K562 (cell line): ENCODE measurements at regions not wholly inside any gene's neighbourhood (a gene's known extent, or its start where the extent isn't known, plus 50 kb on each side); places are given as distances from the start of the nearest gene placed in this dataset.

Experiments
- ATAC-seq: fragments of 200-7000 bp; cut with Tn5 transposase; 3 replicates; pipeline ENCODE4 v1.9.1; 2020; ENCODE audit warnings: moderate library complexity
- BruUV-seq: library from RNA; stranded (reverse); fragments of 400-500 nt; replicated peaks from 2 replicates; lab custom pipeline; 2021; lab: Mats Ljungman, UMichigan
- CTCF ChIA-PET: fragments of 300-600 bp; formaldehyde crosslinking; extraction: SDS; loops from one replicate; lab custom pipeline; 2021; ENCODE audit warnings: low intra/inter-chr PET ratio; lab: Yijun Ruan, JAX
- POLR2A ChIA-PET: fragments of 300-600, 350-650 bp; sonication (Branson Sonifier 250); formaldehyde crosslinking; extraction: SDS; loops from one replicate; lab custom pipeline; 2021; ENCODE audit warnings: antibody characterized with exemption, inconsistent platforms; lab: Yijun Ruan, JAX
- DNase-seq, 4 experiments: peaks; one replicate each; pipeline versions ENCODE4 v3.0.0 to v3.0.0-alpha.2; 2011 to 2018; ENCODE audit warnings: low spot score in 3 of 4, mixed read lengths in 3 of 4; ENCODE audit errors: extremely low read depth in 1 of 4
- FAIRE-seq: peaks from 2 replicates; lab custom pipeline; 2011; peaks lifted over from hg19 to GRCh38; lab: Jason Lieb, UNC
- H2AFZ ChIP-seq: 2 replicates; pipeline ENCODE4 v1.6.0; 2011; ENCODE audit warnings: low read depth, low read length, control low read depth, inconsistent platforms
- H3K27ac ChIP-seq: fragments of 200-600 bp; 3 replicates; pipeline ENCODE4 v1.8.0; 2011; ENCODE audit warnings: low read depth, mild to moderate bottlenecking, control low read depth, inconsistent platforms, low read length, moderate library complexity, mixed read lengths; ENCODE audit errors: extremely low read depth
- H3K27me3 ChIP-seq, 2 experiments: fragments of 300-600 bp in 1 of 2; 2 replicates in 1 of 2; 3 replicates in 1 of 2; pipeline versions ENCODE4 v1.6.0 to v1.8.0; 2011; ENCODE audit warnings: inconsistent platforms in 2 of 2, low read length in 2 of 2, mild to moderate bottlenecking in 1 of 2, mixed read lengths in 1 of 2, moderate library complexity in 1 of 2; ENCODE audit not compliant: control insufficient read depth in 2 of 2, insufficient read depth in 2 of 2
- H3K36me3 ChIP-seq: fragments of 300-600 bp; 3 replicates; pipeline ENCODE4 v1.8.0; 2011; ENCODE audit warnings: mild to moderate bottlenecking, low read length, inconsistent platforms; ENCODE audit not compliant: control insufficient read depth, insufficient read depth
- H3K4me1 ChIP-seq, 2 experiments: fragments of 200-600 bp in 1 of 2; replicated peaks in 1 of 2; 2 replicates in 1 of 2; 3 replicates in 1 of 2; pipeline versions ENCODE4 v1.5.1 to v1.8.0; 2011; ENCODE audit warnings: inconsistent platforms in 2 of 2, low read length in 2 of 2, mild to moderate bottlenecking in 1 of 2, mixed read lengths in 1 of 2, moderate library complexity in 1 of 2; ENCODE audit not compliant: control insufficient read depth in 2 of 2, insufficient read depth in 2 of 2
- H3K4me2 ChIP-seq: 2 replicates; pipeline ENCODE4 v1.6.1; 2011; ENCODE audit warnings: low read length, control low read depth, inconsistent platforms, mixed read lengths; ENCODE audit not compliant: insufficient read depth
- H3K4me3 ChIP-seq: fragments of 200-600 bp; sonication (generic), shearing (Covaris generic); 2 replicates; pipeline ENCODE4 v1.5.1; 2016; ENCODE audit warnings: control low read depth, inconsistent platforms
- H3K79me2 ChIP-seq: fragments of 200-600 bp; 3 replicates; pipeline ENCODE4 v1.8.0; 2011; ENCODE audit warnings: low read length, inconsistent platforms; ENCODE audit not compliant: control insufficient read depth, insufficient read depth
- H3K9ac ChIP-seq, 2 experiments: 2 replicates each; pipeline versions ENCODE4 v1.6.0 to v1.6.1; 2011; ENCODE audit warnings: low read depth in 2 of 2, low read length in 2 of 2, control low read depth in 1 of 2, inconsistent platforms in 1 of 2, mild to moderate bottlenecking in 1 of 2, mixed read lengths in 1 of 2; ENCODE audit not compliant: insufficient read depth in 1 of 2
- H3K9me1 ChIP-seq: one replicate; pipeline ENCODE4 v1.6.0; 2011; ENCODE audit warnings: inconsistent platforms, mild to moderate bottlenecking, low read length, moderate library complexity; ENCODE audit not compliant: control insufficient read depth, insufficient read depth
- H3K9me3 ChIP-seq: replicated peaks from 2 replicates; pipeline ENCODE4 v1.5.1; 2011; ENCODE audit warnings: low read depth, low read length, inconsistent platforms; ENCODE audit not compliant: control insufficient read depth, insufficient read depth
- H4K20me1 ChIP-seq: replicated peaks from 2 replicates; pipeline ENCODE4 v1.6.1; 2011; ENCODE audit warnings: low read length, inconsistent platforms, mixed read lengths; ENCODE audit not compliant: control insufficient read depth, insufficient read depth
- HMGN3 ChIP-seq: IDR thresholded peaks from 2 replicates; pipeline ENCODE4 v1.6.1; 2011; ENCODE audit warnings: borderline replicate concordance, low read depth, mild to moderate bottlenecking, mixed read lengths, low read length; ENCODE audit not compliant: insufficient read length; ENCODE audit errors: extremely low read depth
- ID3 ChIP-seq, 2 experiments: fragments of 250-450 bp in 1 of 2; fragments of 450-650 bp in 1 of 2; sonication (Bioruptor Pico) in 1 of 2; IDR thresholded peaks; 2 replicates each; pipeline versions ENCODE4 v1.6.1 to v1.8.0; 2016 to 2021; ENCODE audit warnings: mild to moderate bottlenecking in 2 of 2, moderate library complexity in 2 of 2, missing compliant biosample characterization in 1 of 2, missing genetic modification characterization in 1 of 2
- MAZ ChIP-seq, 2 experiments: fragments of 450-650 bp in 1 of 2; sonication (generic) in 1 of 2; formaldehyde crosslinking; IDR thresholded peaks in 1 of 2; conservative IDR thresholded peaks in 1 of 2; 2 replicates each; pipeline versions ENCODE4 v1.4.0 to v1.5.0; 2020; ENCODE audit warnings: mild to moderate bottlenecking in 1 of 2, missing genetic modification reagents in 1 of 2
- MNT ChIP-seq, 2 experiments: fragments of 450-650 bp; conservative IDR thresholded peaks; 2 replicates each; pipeline ENCODE4 v1.6.1; 2017; ENCODE audit warnings: mild to moderate bottlenecking in 2 of 2, moderate library complexity in 2 of 2
- MXI1 ChIP-seq: IDR thresholded peaks from 2 replicates; pipeline ENCODE4 v1.6.1; 2011; ENCODE audit warnings: low read depth, mild to moderate bottlenecking, improper control_type of control experiment, low read length
- NELFE ChIP-seq: IDR thresholded peaks from 2 replicates; pipeline ENCODE4 v1.6.1; 2011; ENCODE audit warnings: mild to moderate bottlenecking; ENCODE audit not compliant: insufficient read depth, insufficient read length
- PTTG1 ChIP-seq: fragments of 450-650 bp; IDR thresholded peaks from 2 replicates; pipeline ENCODE4 v1.6.1; 2016; ENCODE audit warnings: low read depth, mild to moderate bottlenecking, missing genetic modification characterization, missing compliant biosample characterization
- RBM14 ChIP-seq: fragments of 200-400 bp; formaldehyde crosslinking; IDR thresholded peaks from 2 replicates; pipeline ENCODE4 v1.6.1; 2018; ENCODE audit warnings: low read depth, mild to moderate bottlenecking, low read length, moderate library complexity, borderline replicate concordance; ENCODE audit not compliant: insufficient read depth
- RBM15 ChIP-seq: fragments of 200-400 bp; formaldehyde crosslinking; IDR thresholded peaks from 2 replicates; pipeline ENCODE4 v1.6.1; 2018; ENCODE audit warnings: mild to moderate bottlenecking, low read length, moderate library complexity; ENCODE audit not compliant: insufficient read depth
- RFX7 ChIP-seq: fragments of 250-450 bp; sonication (Bioruptor Pico); IDR thresholded peaks from 2 replicates; pipeline ENCODE4 v1.5.1; 2021; ENCODE audit warnings: mild to moderate bottlenecking
- SLC30A9 ChIP-seq: fragments of 250-450 bp; sonication (Bioruptor Pico); IDR thresholded peaks from 2 replicates; pipeline ENCODE4 v1.8.0; 2022; ENCODE audit warnings: mild to moderate bottlenecking, moderate library complexity
- THRAP3 ChIP-seq: fragments of 450-650 bp; IDR thresholded peaks from 2 replicates; pipeline ENCODE4 v1.6.1; 2016; ENCODE audit warnings: mild to moderate bottlenecking, inconsistent platforms, borderline replicate concordance
- THRB ChIP-seq: fragments of 450-650 bp; formaldehyde crosslinking; conservative IDR thresholded peaks from 2 replicates; pipeline ENCODE4 v1.4.0; 2022; ENCODE audit warnings: mild to moderate bottlenecking, missing genetic modification characterization
- WHSC1 ChIP-seq: IDR thresholded peaks from one replicate; pipeline ENCODE4 v1.6.1; 2012; ENCODE audit warnings: low read length, control low read depth, inconsistent platforms
- XRCC4 ChIP-seq: IDR thresholded peaks from one replicate; pipeline ENCODE4 v1.6.1; 2011; ENCODE audit not compliant: insufficient read depth, insufficient read length; ENCODE audit errors: extremely low read depth
- ZBTB49 ChIP-seq: sonication (generic); formaldehyde crosslinking; IDR thresholded peaks from 2 replicates; pipeline ENCODE4 v1.8.0; 2022; ENCODE audit warnings: missing genetic modification reagents, mild to moderate bottlenecking, borderline replicate concordance
- ZNF239 ChIP-seq: fragments of 250-450 bp; sonication (Bioruptor Pico); IDR thresholded peaks from 2 replicates; pipeline ENCODE4 v1.4.0; 2020; ENCODE audit warnings: mild to moderate bottlenecking
- ZNF830 ChIP-seq: fragments of 250-450 bp; sonication (Bioruptor Pico); IDR thresholded peaks from 2 replicates; pipeline ENCODE4 v1.5.0; 2021; ENCODE audit warnings: mild to moderate bottlenecking
- in situ Hi-C: fragments of 300-500 bp; cut with MboI; formaldehyde crosslinking; loops from 4 replicates; pipeline ENCODE4 v1.15.0; 2018; ENCODE audit warnings: inconsistent platforms, mixed read lengths
- intact Hi-C: fragments of 100-400 bp; cut with micrococcal nuclease; formaldehyde crosslinking; loops from 2 replicates; pipeline ENCODE4 v1.14.2; 2022

- ChIA-PET POLR2A (no interaction called here), CTCF (no interaction called here)
- no peak overlapping the region for H3K9ac ChIP-seq
- H3K36me3 ChIP-seq, result no peaks in the 10 kb centered on the region
- in situ Hi-C loops (no loop called here), intact Hi-C loops (no loop called here)
- no peak overlapping the region for H3K27ac ChIP-seq
- H3K79me2 ChIP-seq, result no peaks in the 10 kb centered on the region
- H3K9me1 ChIP-seq, result no peaks in the 10 kb centered on the region
- no peaks in the 10 kb centered on the region for H4K20me1 ChIP-seq
- BruUV-seq, result no TSS peak
- DNase-seq (no peak), ATAC-seq (no peak), FAIRE-seq (no peak)
- H3K9me3 ChIP-seq, result no peaks in the 10 kb centered on the region
- TF ChIP-seq MNT (conservative IDR thresholded peaks at IDR 0.05) (no peak), ZBTB49 (CRISPR knock-in tag) (no peak), MXI1 (no peak), MAZ (CRISPR knock-in tag; conservative IDR thresholded peaks at IDR 0.05 in 1 of 2, IDR thresholded peaks at IDR 0.05 in 1 of 2) (no peak), THRAP3 (no peak), RBM14 (no peak), RBM15 (no peak), ZNF830 (CRISPR knock-in tag) (no peak), PTTG1 (no peak), THRB (CRISPR knock-in tag) (no peak), XRCC4 (no peak), ID3 (CRISPR knock-in tag; IDR thresholded peaks at IDR 0.05) (no peak), ID3 (tag; IDR thresholded peaks at IDR 0.05) (no peak), HMGN3 (no peak), WHSC1 (no peak), RFX7 (CRISPR knock-in tag) (no peak), NELFE (no peak), ZNF239 (CRISPR knock-in tag) (no peak), SLC30A9 (CRISPR knock-in tag) (no peak)
- no peaks in the 10 kb centered on the region for H3K4me1 ChIP-seq
- no peaks in the 10 kb centered on the region for H3K27me3 ChIP-seq
- H3K4me3 ChIP-seq, result no peak overlapping the region
- no peak overlapping the region for H3K4me2 ChIP-seq
- H2AFZ ChIP-seq, result no peak overlapping the region
Measured at GRCh38 chr2:116988303-116988702, 826.2 kb upstream of the DDX18 start.
